Body of pancreas (tissue), 4 donors: ENCODE measurements at regions not wholly inside any gene's neighbourhood (a gene's known extent, or its start where the extent isn't known, plus 50 kb on each side); places are given as distances from the start of the nearest gene placed in this dataset.

Source experiments
- ATAC-seq: fragments of 150-250 bp; one replicate; pipeline ENCODE4 v1.9.1; 2016
- DNase-seq, 4 donors: peaks; one replicate each; pipeline ENCODE4 v3.0.0-alpha.2; 2019
- H3K27ac ChIP-seq, 4 donors: fragments of 200-600 bp; sonication (generic); 1 replicate in 3 of 4; 2 replicates in 1 of 4; pipeline versions ENCODE4 v1.5.1 to v1.6.1; 2016 to 2019; ENCODE audit warnings: mild to moderate bottlenecking in 1 of 4, mixed read lengths in 1 of 4, moderate library complexity in 1 of 4
- H3K27me3 ChIP-seq, 2 donors: fragments of 200-600 bp; sonication (generic); one replicate each; pipeline ENCODE4 v1.6.0; 2016; ENCODE audit warnings: mild to moderate bottlenecking in 1 of 2
- H3K36me3 ChIP-seq, 2 donors: fragments of 200-600 bp; sonication (generic); replicated peaks in 1 of 2; 2 replicates each; pipeline ENCODE4 v1.5.1; 2016; ENCODE audit warnings: low read depth in 2 of 2; ENCODE audit not compliant: insufficient read depth in 1 of 2
- H3K4me1 ChIP-seq: fragments of 200-600 bp; sonication (generic); one replicate; pipeline ENCODE4 v1.6.0; 2016
- H3K4me3 ChIP-seq, 2 donors: fragments of 200-600 bp; sonication (generic); 1 replicate in 1 of 2; 2 replicates in 1 of 2; pipeline ENCODE4 v1.5.1; 2016 to 2019
- H3K9me3 ChIP-seq, 3 donors: fragments of 200-600 bp; sonication (generic); 1 replicate in 2 of 3; 2 replicates in 1 of 3; pipeline ENCODE4 v1.5.1; 2016
- CTCF ChIP-seq, 7 experiments: fragments of 450-650 bp in 4 of 7; fragments of 200-600 bp in 3 of 7; sonication (generic) in 3 of 7; IDR thresholded peaks; one replicate each; pipeline ENCODE4 v1.5.1; 2016 to 2019; ENCODE audit warnings: antibody characterized with exemption in 7 of 7
- POLR2A ChIP-seq, 3 donors: fragments of 450-650 bp; IDR thresholded peaks; one replicate each; pipeline ENCODE4 v1.6.1; 2016; ENCODE audit warnings: antibody characterized with exemption in 3 of 3, mild to moderate bottlenecking in 2 of 3
- WGBS, 2 donors: methylation state at CpG; one replicate each; pipeline ENCODE4 v1.1.5; 2017; 5-methylcytosine and 5-hydroxymethylcytosine counted together
- intact Hi-C: fragments of 100-400 bp; cut with DNase I; formaldehyde crosslinking; loops from one replicate; pipeline ENCODE4 v1.15.1; 2023

- ATAC-seq (no peak), DNase-seq (no peak)
- Histone ChIP-seq H3K27me3 (no peaks in the 10 kb centered on the region), H3K4me3 (no peak overlapping the region), H3K36me3 (no peaks in the 10 kb centered on the region), H3K4me1 (no peaks in the 10 kb centered on the region), H3K9me3 (no peaks in the 10 kb centered on the region), H3K27ac (no peak overlapping the region)
- TF ChIP-seq POLR2A (IDR thresholded peaks at IDR 0.05) (no peak), CTCF (IDR thresholded peaks at IDR 0.05) (no peak)
- intact Hi-C loops: no loop called here
- WGBS, 2 donors: 83 to 89% methylated on average over 1 of the region's 1 CpG
Observed at GRCh38 chr1:103905363-103905762, 155.7 kb downstream of the AMY1C start.

- ATAC-seq (no peak), DNase-seq (no peak)
- Histone ChIP-seq H3K27ac (no peak overlapping the region), H3K4me1 (no peaks in the 10 kb centered on the region), H3K4me3 (no peak overlapping the region), H3K36me3 (no peaks in the 10 kb centered on the region), H3K27me3 (no peaks in the 10 kb centered on the region), H3K9me3 (no peaks in the 10 kb centered on the region)
- WGBS, 2 donors: 45 to 63% methylated on average over 2 of the region's 2 CpGs
- intact Hi-C loops: no loop called here
- TF ChIP-seq CTCF (IDR thresholded peaks at IDR 0.05) (no peak), POLR2A (IDR thresholded peaks at IDR 0.05) (no peak)
Observed at GRCh38 chr1:103911450-103911849, 161.8 kb downstream of the AMY1C start.

GRCh38 chr1:103917795-103918194, 168.1 kb downstream of the AMY1C start:
- no peak for ATAC-seq
- no peaks in the 10 kb centered on the region for H3K27me3 ChIP-seq
- H3K4me1 ChIP-seq: no peaks in the 10 kb centered on the region
- no peak for DNase-seq
- H3K4me3 ChIP-seq: no peak overlapping the region
- no peaks in the 10 kb centered on the region for H3K9me3 ChIP-seq
- WGBS, 2 donors: 40% methylated on average over 2 of the region's 2 CpGs
- H3K27ac ChIP-seq: no peak overlapping the region
- no peaks in the 10 kb centered on the region for H3K36me3 ChIP-seq
- TF ChIP-seq CTCF (IDR thresholded peaks at IDR 0.05): no peak
- TF ChIP-seq POLR2A (IDR thresholded peaks at IDR 0.05): no peak
- intact Hi-C loops: no loop called here

- H3K36me3 ChIP-seq: no peaks in the 10 kb centered on the region
- no peak for TF ChIP-seq POLR2A (IDR thresholded peaks at IDR 0.05)
- no peak for TF ChIP-seq CTCF (IDR thresholded peaks at IDR 0.05)
- H3K4me1 ChIP-seq: no peaks in the 10 kb centered on the region
- H3K27me3 ChIP-seq: no peaks in the 10 kb centered on the region
- no peak for DNase-seq
- WGBS, 2 donors: 29 to 65% methylated on average over 1 of the region's 1 CpG
- H3K9me3 ChIP-seq: no peaks in the 10 kb centered on the region
- intact Hi-C loops: no loop called here
- no peak for ATAC-seq
- no peak overlapping the region for H3K4me3 ChIP-seq
- H3K27ac ChIP-seq: no peak overlapping the region
Observed at GRCh38 chr1:103931891-103932290, 182.2 kb downstream of the AMY1C start.

- Histone ChIP-seq H3K36me3 (no peaks in the 10 kb centered on the region), H3K27me3 (no peaks in the 10 kb centered on the region), H3K9me3 (no peaks in the 10 kb centered on the region), H3K27ac (no peak overlapping the region), H3K4me1 (no peaks in the 10 kb centered on the region), H3K4me3 (no peak overlapping the region)
- no peak for TF ChIP-seq CTCF (IDR thresholded peaks at IDR 0.05)
- TF ChIP-seq POLR2A (IDR thresholded peaks at IDR 0.05): no peak
- WGBS, 2 donors: 66 to 76% methylated on average over 4 of the region's 4 CpGs
- no peak for DNase-seq
- intact Hi-C loops: no loop called here
- no peak for ATAC-seq
Observed at GRCh38 chr1:103937763-103938357, 188.2 kb downstream of the AMY1C start.
